Gastroesophageal sphincter (tissue), 4 donors: ENCODE measurements at regions not wholly inside any gene's neighbourhood (a gene's known extent, or its start where the extent isn't known, plus 50 kb on each side); places are given as distances from the start of the nearest gene placed in this dataset.
A peak's percentile ranks its signal among the peaks of the same experiment; 100 is the strongest.

Experiments
- ATAC-seq: fragments of 150-250 bp; one replicate; pipeline ENCODE4 v1.9.1; 2016; ENCODE audit warnings: mild to moderate bottlenecking, moderate library complexity
- H3K27ac ChIP-seq, 4 donors: fragments of 200-600 bp; sonication (generic) in 3 of 4; 1 replicate in 3 of 4; 2 replicates in 1 of 4; pipeline ENCODE4 v1.5.1; 2016 to 2019
- H3K27me3 ChIP-seq: fragments of 200-600 bp; sonication (generic); one replicate; pipeline ENCODE4 v1.5.1; 2019
- H3K36me3 ChIP-seq, 2 donors: fragments of 200-600 bp; sonication (generic); one replicate each; pipeline ENCODE4 v1.5.1; 2019; ENCODE audit warnings: control low read depth in 1 of 2
- H3K4me1 ChIP-seq, 3 donors: fragments of 200-600 bp; sonication (generic); 1 replicate in 2 of 3; 2 replicates in 1 of 3; pipeline ENCODE4 v1.5.1; 2016 to 2019; ENCODE audit warnings: control low read depth in 2 of 3
- H3K4me3 ChIP-seq, 2 donors: fragments of 200-600 bp; sonication (generic); one replicate each; pipeline ENCODE4 v1.5.1; 2019; ENCODE audit warnings: mild to moderate bottlenecking in 1 of 2, moderate library complexity in 1 of 2
- H3K9me3 ChIP-seq, 3 donors: fragments of 200-600 bp; sonication (generic); one replicate each; pipeline ENCODE4 v1.5.1; 2017 to 2019; ENCODE audit warnings: control low read depth in 2 of 3
- EP300 ChIP-seq: sonication (generic); formaldehyde crosslinking; IDR thresholded peaks from one replicate; pipeline ENCODE4 v1.6.1; 2017; ENCODE audit warnings: antibody characterized with exemption, mild to moderate bottlenecking
- POLR2A ChIP-seq, 2 donors: fragments of 450-650 bp; IDR thresholded peaks; one replicate each; pipeline ENCODE4 v1.6.1; 2017; ENCODE audit warnings: antibody characterized with exemption in 2 of 2, mild to moderate bottlenecking in 2 of 2, moderate library complexity in 1 of 2
- POLR2AphosphoS5 ChIP-seq: sonication (generic); formaldehyde crosslinking; IDR thresholded peaks from one replicate; pipeline ENCODE4 v1.6.1; 2017; ENCODE audit warnings: antibody characterized with exemption
- WGBS, 2 donors: methylation state at CpG; one replicate each; pipeline ENCODE4 v1.1.5; 2018; ENCODE audit warnings: low coverage in 1 of 2; 5-methylcytosine and 5-hydroxymethylcytosine counted together
- TF ChIP-seq, protein P1 (sequence below), 4 experiments: fragments of 200-600 bp in 2 of 4; fragments of 450-650 bp in 2 of 4; sonication (generic) in 1 of 4; IDR thresholded peaks; one replicate each; pipeline ENCODE4 v1.5.1; 2017 to 2019; ENCODE audit warnings: antibody characterized with exemption in 4 of 4, mild to moderate bottlenecking in 2 of 4, moderate library complexity in 2 of 4

DNA sequence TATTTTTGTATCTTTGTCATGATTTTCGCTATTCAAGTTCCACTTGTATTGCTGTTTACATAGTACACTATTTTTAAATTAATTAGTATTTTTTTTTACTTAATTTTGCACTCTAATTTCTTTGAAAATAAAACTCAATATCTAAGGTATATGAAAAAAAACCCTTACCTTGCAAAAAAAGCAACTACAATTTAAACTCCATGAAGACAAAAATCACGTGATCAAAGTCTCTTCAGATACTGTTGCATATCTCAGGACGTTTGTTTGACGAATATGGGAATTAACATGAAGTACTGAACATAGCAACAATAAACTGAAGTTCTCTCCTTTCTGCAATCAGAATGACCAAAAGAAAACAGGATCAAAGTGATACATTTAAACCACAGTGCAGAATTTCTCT, 968.4 kb upstream of the SEL1L start:
- H3K36me3 ChIP-seq: no peaks in the 10 kb centered on the region
- ATAC-seq: no peak
- no peaks in the 10 kb centered on the region for H3K27me3 ChIP-seq
- H3K27ac ChIP-seq: peak overlapping the region in 1 of 4 donors; percentile 52
- WGBS, 2 donors: 73 to 83% methylated on average over 4 of the region's 4 CpGs
- peaks cover 0 to 29% (median 2%) of the 10 kb centered on the region in 3 donors for H3K4me1 ChIP-seq
- TF ChIP-seq POLR2A (IDR thresholded peaks at IDR 0.05) (no peak), POLR2AphosphoS5 (no peak)
- H3K4me3 ChIP-seq: no peak overlapping the region
- no peaks in the 10 kb centered on the region for H3K9me3 ChIP-seq

DNA sequence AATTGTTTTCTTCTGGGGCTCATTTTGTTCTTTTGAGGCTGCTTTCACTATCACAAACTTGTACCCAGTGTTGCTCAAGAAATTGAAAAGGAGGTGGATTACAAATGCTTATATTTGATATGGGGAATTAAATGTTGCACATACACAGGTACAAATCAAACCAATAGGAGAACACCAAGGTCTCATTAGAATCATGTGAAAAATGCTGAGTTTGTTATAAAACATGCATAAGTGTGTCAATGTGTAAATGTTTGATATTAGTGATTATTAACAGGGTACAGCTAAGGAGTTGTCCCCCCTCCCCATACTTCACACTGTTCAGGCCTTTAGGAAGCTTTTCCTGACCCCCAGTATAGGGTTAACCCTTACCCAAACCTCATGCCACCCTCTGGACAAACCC, 971.2 kb upstream of the SEL1L start:
- H3K27me3 ChIP-seq: no peaks in the 10 kb centered on the region
- no peak for ATAC-seq
- no peaks in the 10 kb centered on the region for H3K36me3 ChIP-seq
- no peak overlapping the region for H3K4me3 ChIP-seq
- peaks cover 0 to 29% (median 0%) of the 10 kb centered on the region in 3 donors for H3K4me1 ChIP-seq
- TF ChIP-seq EP300 (no peak), POLR2A (IDR thresholded peaks at IDR 0.05) (no peak), POLR2AphosphoS5 (no peak)
- TF ChIP-seq, protein P1, sequence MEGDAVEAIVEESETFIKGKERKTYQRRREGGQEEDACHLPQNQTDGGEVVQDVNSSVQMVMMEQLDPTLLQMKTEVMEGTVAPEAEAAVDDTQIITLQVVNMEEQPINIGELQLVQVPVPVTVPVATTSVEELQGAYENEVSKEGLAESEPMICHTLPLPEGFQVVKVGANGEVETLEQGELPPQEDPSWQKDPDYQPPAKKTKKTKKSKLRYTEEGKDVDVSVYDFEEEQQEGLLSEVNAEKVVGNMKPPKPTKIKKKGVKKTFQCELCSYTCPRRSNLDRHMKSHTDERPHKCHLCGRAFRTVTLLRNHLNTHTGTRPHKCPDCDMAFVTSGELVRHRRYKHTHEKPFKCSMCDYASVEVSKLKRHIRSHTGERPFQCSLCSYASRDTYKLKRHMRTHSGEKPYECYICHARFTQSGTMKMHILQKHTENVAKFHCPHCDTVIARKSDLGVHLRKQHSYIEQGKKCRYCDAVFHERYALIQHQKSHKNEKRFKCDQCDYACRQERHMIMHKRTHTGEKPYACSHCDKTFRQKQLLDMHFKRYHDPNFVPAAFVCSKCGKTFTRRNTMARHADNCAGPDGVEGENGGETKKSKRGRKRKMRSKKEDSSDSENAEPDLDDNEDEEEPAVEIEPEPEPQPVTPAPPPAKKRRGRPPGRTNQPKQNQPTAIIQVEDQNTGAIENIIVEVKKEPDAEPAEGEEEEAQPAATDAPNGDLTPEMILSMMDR (IDR thresholded peaks at IDR 0.05): no peak
- no peak overlapping the region for H3K27ac ChIP-seq
- no peaks in the 10 kb centered on the region for H3K9me3 ChIP-seq

DNA sequence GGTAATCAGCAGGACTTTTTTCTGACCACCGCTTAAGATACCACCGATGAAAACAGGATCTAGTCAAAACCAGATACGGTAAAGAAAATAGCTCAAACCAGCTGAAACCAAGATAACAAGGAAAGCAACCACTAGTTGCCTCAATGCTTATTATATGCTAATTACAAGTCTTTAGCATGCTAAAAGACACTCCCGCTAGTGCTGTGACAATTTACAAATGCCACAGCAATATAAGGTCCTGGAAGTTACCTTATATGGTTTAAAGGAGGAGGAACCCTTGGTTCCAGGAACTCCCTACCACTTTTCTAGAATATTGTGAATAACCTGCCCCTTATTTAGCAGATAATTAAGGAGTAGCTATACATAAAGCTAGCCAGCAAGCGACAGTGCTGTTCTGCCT, 976.4 kb upstream of the SEL1L start:
- H3K27ac ChIP-seq: no peak overlapping the region
- 96 to 100% methylated on average over 1 to 5 of the region's 5 CpGs for WGBS, 2 donors
- no peaks in the 10 kb centered on the region for H3K27me3 ChIP-seq
- TF ChIP-seq POLR2A (IDR thresholded peaks at IDR 0.05) (no peak), POLR2AphosphoS5 (no peak), EP300 (no peak)
- TF ChIP-seq, protein P1 (IDR thresholded peaks at IDR 0.05): no peak
- H3K4me3 ChIP-seq: no peak overlapping the region
- no peak for ATAC-seq
- H3K36me3 ChIP-seq: no peaks in the 10 kb centered on the region
- no peaks in the 10 kb centered on the region for H3K9me3 ChIP-seq
- H3K4me1 ChIP-seq: no peaks in the 10 kb centered on the region

DNA sequence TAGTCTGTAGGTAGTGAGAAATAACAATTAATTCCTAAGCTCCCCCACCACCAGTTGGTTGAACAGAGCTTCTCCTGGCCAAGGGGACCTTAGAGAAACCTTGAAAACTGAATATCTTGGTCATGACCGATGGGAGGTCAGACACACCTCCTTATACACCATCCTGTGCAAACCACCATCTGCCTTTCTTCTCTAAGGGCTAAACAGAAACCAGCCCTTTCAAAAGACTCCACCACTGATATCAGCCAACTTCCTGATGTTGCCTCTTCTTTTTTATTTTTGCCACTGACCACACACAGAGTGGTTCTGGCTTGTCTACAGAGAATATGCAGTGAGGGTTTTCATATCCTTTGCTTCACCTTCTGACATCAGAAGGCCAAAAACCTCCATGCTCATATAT, 977.7 kb upstream of the SEL1L start:
- ATAC-seq: no peak
- WGBS, 2 donors: 75 to 80% methylated on average over 1 of the region's 1 CpG
- Histone ChIP-seq H3K4me1 (no peaks in the 10 kb centered on the region), H3K27me3 (no peaks in the 10 kb centered on the region), H3K36me3 (no peaks in the 10 kb centered on the region), H3K9me3 (no peaks in the 10 kb centered on the region), H3K4me3 (no peak overlapping the region), H3K27ac (no peak overlapping the region)
- no peak for TF ChIP-seq POLR2AphosphoS5
- no peak for TF ChIP-seq POLR2A (IDR thresholded peaks at IDR 0.05)
- TF ChIP-seq EP300: no peak
- TF ChIP-seq, protein P1 (IDR thresholded peaks at IDR 0.05): no peak

DNA sequence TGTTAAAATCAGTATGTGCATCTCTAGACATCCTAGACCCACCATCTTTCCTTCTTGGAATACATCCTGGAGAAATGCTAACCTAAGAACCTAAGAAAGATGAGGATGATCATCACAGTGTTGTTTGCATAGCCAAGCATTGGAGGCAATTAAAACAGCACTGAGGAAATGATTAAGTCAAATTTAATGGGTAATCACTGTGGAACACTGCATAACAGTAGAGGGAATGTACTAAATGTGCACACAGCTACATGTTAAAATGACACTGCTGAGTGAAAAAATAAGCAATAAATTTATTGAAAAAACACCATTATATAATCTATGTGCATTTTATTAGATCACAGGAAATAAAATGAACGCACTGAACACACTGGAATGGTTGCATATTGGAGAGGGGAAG, 987.1 kb upstream of the SEL1L start:
- no peak overlapping the region for H3K27ac ChIP-seq
- H3K9me3 ChIP-seq: no peaks in the 10 kb centered on the region
- no peak for TF ChIP-seq POLR2AphosphoS5
- TF ChIP-seq, protein P1 (IDR thresholded peaks at IDR 0.05): no peak
- 79% methylated on average over 1 of the region's 1 CpG; no CpG with 5 or more reads in 1 of the 2 donors for WGBS, 2 donors
- H3K27me3 ChIP-seq: no peaks in the 10 kb centered on the region
- ATAC-seq: no peak
- no peaks in the 10 kb centered on the region for H3K36me3 ChIP-seq
- H3K4me1 ChIP-seq: no peaks in the 10 kb centered on the region
- no peak overlapping the region for H3K4me3 ChIP-seq

DNA sequence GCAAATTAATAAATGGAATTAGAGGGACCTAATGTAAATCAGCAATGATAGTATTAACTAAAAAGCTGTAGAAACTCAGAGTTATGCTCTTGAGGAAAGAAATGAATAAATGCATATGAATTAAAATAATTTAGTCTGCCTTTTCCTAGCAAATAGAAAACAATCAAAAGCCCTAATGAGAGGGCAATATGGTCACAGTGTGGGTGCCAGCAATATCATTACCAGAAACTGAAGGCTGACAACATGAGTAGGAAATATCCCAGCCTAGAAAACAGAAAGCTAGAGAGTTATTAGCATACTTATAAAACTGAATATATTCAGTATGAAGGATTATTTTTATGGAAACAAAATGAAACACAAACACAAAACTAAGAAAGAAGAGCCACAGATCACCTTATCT, 987.5 kb upstream of the SEL1L start:
- H3K36me3 ChIP-seq: no peaks in the 10 kb centered on the region
- no peak overlapping the region for H3K4me3 ChIP-seq
- no peak for ATAC-seq
- H3K27ac ChIP-seq: no peak overlapping the region
- TF ChIP-seq, protein P1 (IDR thresholded peaks at IDR 0.05): no peak
- TF ChIP-seq POLR2AphosphoS5 (no peak), POLR2A (IDR thresholded peaks at IDR 0.05) (no peak), EP300 (no peak)
- H3K27me3 ChIP-seq: no peaks in the 10 kb centered on the region
- H3K4me1 ChIP-seq: no peaks in the 10 kb centered on the region
- H3K9me3 ChIP-seq: no peaks in the 10 kb centered on the region
